ENCODE measurements at regions not wholly inside any gene's neighbourhood (a gene's known extent, or its start where the extent isn't known, plus 50 kb on each side); places are given as distances from the start of the nearest gene placed in this dataset.

GRCh38 chr12:87185367-87185766, 843.8 kb downstream of the C12orf50 start:
- DNase-seq (ENCODE audit: insufficient read length, low spot score) (no peak), FAIRE-seq (no peak)
- TF ChIP-seq POLR2A (IDR thresholded peaks at IDR 0.05; ENCODE audit: low read depth, low read length), result no peak
- no peak for TF ChIP-seq SPI1 (IDR thresholded peaks at IDR 0.05; ENCODE audit: low read depth, low read length)
- no peak for TF ChIP-seq TAF1 (IDR thresholded peaks at IDR 0.05; ENCODE audit: low read depth, low read length)
- TF ChIP-seq POLR2AphosphoS5 (IDR thresholded peaks at IDR 0.05; ENCODE audit: low read depth, low read length), result no peak
- TF ChIP-seq PAX5 (IDR thresholded peaks at IDR 0.05; ENCODE audit: insufficient read depth, low read length, severe bottlenecking), result no peak
- no peak for TF ChIP-seq POU2F2 (IDR thresholded peaks at IDR 0.05; ENCODE audit: low read depth, low read length)

- no peak for TF ChIP-seq POU2F2 (IDR thresholded peaks at IDR 0.05; ENCODE audit: low read depth, low read length)
- no peak for DNase-seq (ENCODE audit: insufficient read length, low spot score)
- FAIRE-seq, result no peak
Measured at GRCh38 chr12:87182696-87183233, 846.4 kb downstream of the C12orf50 start.

- TF ChIP-seq POLR2AphosphoS5 (IDR thresholded peaks at IDR 0.05; ENCODE audit: low read depth, low read length), result no peak
- no peak for TF ChIP-seq TAF1 (IDR thresholded peaks at IDR 0.05; ENCODE audit: low read depth, low read length)
- no peak for TF ChIP-seq POLR2A (IDR thresholded peaks at IDR 0.05; ENCODE audit: low read depth, low read length)
- no peak for TF ChIP-seq PAX5 (IDR thresholded peaks at IDR 0.05; ENCODE audit: insufficient read depth, low read length, severe bottlenecking)
- no peak for TF ChIP-seq SPI1 (IDR thresholded peaks at IDR 0.05; ENCODE audit: low read depth, low read length)
- TF ChIP-seq POU2F2 (IDR thresholded peaks at IDR 0.05; ENCODE audit: low read depth, low read length), result no peak
Measured at GRCh38 chr12:87171356-87171755, 857.8 kb downstream of the C12orf50 start.

GRCh38 chr12:87169010-87169409, 860.2 kb downstream of the C12orf50 start:
- DNase-seq (ENCODE audit: insufficient read length, low spot score) (no peak), FAIRE-seq (no peak)
- no peak for TF ChIP-seq POU2F2 (IDR thresholded peaks at IDR 0.05; ENCODE audit: low read depth, low read length)
- TF ChIP-seq PAX5 (IDR thresholded peaks at IDR 0.05; ENCODE audit: insufficient read depth, low read length, severe bottlenecking), result no peak
- no peak for TF ChIP-seq POLR2AphosphoS5 (IDR thresholded peaks at IDR 0.05; ENCODE audit: low read depth, low read length)
- TF ChIP-seq POLR2A (IDR thresholded peaks at IDR 0.05; ENCODE audit: low read depth, low read length), result no peak
- no peak for TF ChIP-seq TAF1 (IDR thresholded peaks at IDR 0.05; ENCODE audit: low read depth, low read length)
- no peak for TF ChIP-seq SPI1 (IDR thresholded peaks at IDR 0.05; ENCODE audit: low read depth, low read length)

More at GRCh38 chr12:87171356-87171755, 857.8 kb downstream of the C12orf50 start:
- DNase-seq (ENCODE audit: insufficient read length, low spot score) (no peak), FAIRE-seq (no peak)

- DNase-seq (ENCODE audit: insufficient read length, low spot score) (no peak), FAIRE-seq (no peak)
- TF ChIP-seq POLR2A (IDR thresholded peaks at IDR 0.05; ENCODE audit: low read depth, low read length) (no peak), POU2F2 (IDR thresholded peaks at IDR 0.05; ENCODE audit: low read depth, low read length) (no peak), POLR2AphosphoS5 (IDR thresholded peaks at IDR 0.05; ENCODE audit: low read depth, low read length) (no peak), PAX5 (IDR thresholded peaks at IDR 0.05; ENCODE audit: insufficient read depth, low read length, severe bottlenecking) (no peak), SPI1 (IDR thresholded peaks at IDR 0.05; ENCODE audit: low read depth, low read length) (no peak), TAF1 (IDR thresholded peaks at IDR 0.05; ENCODE audit: low read depth, low read length) (no peak)
Measured at GRCh38 chr12:87165733-87166375, 863.3 kb downstream of the C12orf50 start.

- DNase-seq (ENCODE audit: insufficient read length, low spot score) (no peak), FAIRE-seq (no peak)
- TF ChIP-seq SPI1 (IDR thresholded peaks at IDR 0.05; ENCODE audit: low read depth, low read length) (no peak), POLR2AphosphoS5 (IDR thresholded peaks at IDR 0.05; ENCODE audit: low read depth, low read length) (no peak), POU2F2 (IDR thresholded peaks at IDR 0.05; ENCODE audit: low read depth, low read length) (no peak)
Measured at GRCh38 chr12:87163122-87163521, 866.1 kb downstream of the C12orf50 start.

- no peak for TF ChIP-seq POLR2A (IDR thresholded peaks at IDR 0.05; ENCODE audit: low read depth, low read length)
- TF ChIP-seq PAX5 (IDR thresholded peaks at IDR 0.05; ENCODE audit: insufficient read depth, low read length, severe bottlenecking), result no peak
- no peak for TF ChIP-seq SPI1 (IDR thresholded peaks at IDR 0.05; ENCODE audit: low read depth, low read length)
- TF ChIP-seq POU2F2 (IDR thresholded peaks at IDR 0.05; ENCODE audit: low read depth, low read length), result no peak
- TF ChIP-seq TAF1 (IDR thresholded peaks at IDR 0.05; ENCODE audit: low read depth, low read length), result no peak
- TF ChIP-seq POLR2AphosphoS5 (IDR thresholded peaks at IDR 0.05; ENCODE audit: low read depth, low read length), result no peak
- no peak for DNase-seq (ENCODE audit: insufficient read length, low spot score)
- no peak for FAIRE-seq
Measured at GRCh38 chr12:87160848-87161601, 868.2 kb downstream of the C12orf50 start.

GRCh38 chr12:87157791-87158190, 871.4 kb downstream of the C12orf50 start:
- FAIRE-seq (no peak), DNase-seq (ENCODE audit: insufficient read length, low spot score) (no peak)
- TF ChIP-seq SPI1 (IDR thresholded peaks at IDR 0.05; ENCODE audit: low read depth, low read length) (no peak), POU2F2 (IDR thresholded peaks at IDR 0.05; ENCODE audit: low read depth, low read length) (no peak), PAX5 (IDR thresholded peaks at IDR 0.05; ENCODE audit: insufficient read depth, low read length, severe bottlenecking) (no peak), POLR2AphosphoS5 (IDR thresholded peaks at IDR 0.05; ENCODE audit: low read depth, low read length) (no peak)

GRCh38 chr12:87155621-87156020, 873.6 kb downstream of the C12orf50 start:
- no peak for FAIRE-seq
- no peak for TF ChIP-seq POLR2AphosphoS5 (IDR thresholded peaks at IDR 0.05; ENCODE audit: low read depth, low read length)
- no peak for TF ChIP-seq POLR2A (IDR thresholded peaks at IDR 0.05; ENCODE audit: low read depth, low read length)
- no peak for TF ChIP-seq PAX5 (IDR thresholded peaks at IDR 0.05; ENCODE audit: insufficient read depth, low read length, severe bottlenecking)
- no peak for TF ChIP-seq SPI1 (IDR thresholded peaks at IDR 0.05; ENCODE audit: low read depth, low read length)
- no peak for TF ChIP-seq TAF1 (IDR thresholded peaks at IDR 0.05; ENCODE audit: low read depth, low read length)
- TF ChIP-seq POU2F2 (IDR thresholded peaks at IDR 0.05; ENCODE audit: low read depth, low read length), result no peak

More at GRCh38 chr12:87155621-87156020, 873.6 kb downstream of the C12orf50 start:
- no peak for DNase-seq (ENCODE audit: insufficient read length, low spot score)

Data from GM12891 (cell line).